ENCODE measurements at regions not wholly inside any gene's neighbourhood (a gene's known extent, or its start where the extent isn't known, plus 50 kb on each side); places are given as distances from the start of the nearest gene placed in this dataset.

GRCh38 chr13:40385858-40386180 is 280.6 kb downstream of the FOXO1 start (continued):
- TF ChIP-seq, protein P1, sequence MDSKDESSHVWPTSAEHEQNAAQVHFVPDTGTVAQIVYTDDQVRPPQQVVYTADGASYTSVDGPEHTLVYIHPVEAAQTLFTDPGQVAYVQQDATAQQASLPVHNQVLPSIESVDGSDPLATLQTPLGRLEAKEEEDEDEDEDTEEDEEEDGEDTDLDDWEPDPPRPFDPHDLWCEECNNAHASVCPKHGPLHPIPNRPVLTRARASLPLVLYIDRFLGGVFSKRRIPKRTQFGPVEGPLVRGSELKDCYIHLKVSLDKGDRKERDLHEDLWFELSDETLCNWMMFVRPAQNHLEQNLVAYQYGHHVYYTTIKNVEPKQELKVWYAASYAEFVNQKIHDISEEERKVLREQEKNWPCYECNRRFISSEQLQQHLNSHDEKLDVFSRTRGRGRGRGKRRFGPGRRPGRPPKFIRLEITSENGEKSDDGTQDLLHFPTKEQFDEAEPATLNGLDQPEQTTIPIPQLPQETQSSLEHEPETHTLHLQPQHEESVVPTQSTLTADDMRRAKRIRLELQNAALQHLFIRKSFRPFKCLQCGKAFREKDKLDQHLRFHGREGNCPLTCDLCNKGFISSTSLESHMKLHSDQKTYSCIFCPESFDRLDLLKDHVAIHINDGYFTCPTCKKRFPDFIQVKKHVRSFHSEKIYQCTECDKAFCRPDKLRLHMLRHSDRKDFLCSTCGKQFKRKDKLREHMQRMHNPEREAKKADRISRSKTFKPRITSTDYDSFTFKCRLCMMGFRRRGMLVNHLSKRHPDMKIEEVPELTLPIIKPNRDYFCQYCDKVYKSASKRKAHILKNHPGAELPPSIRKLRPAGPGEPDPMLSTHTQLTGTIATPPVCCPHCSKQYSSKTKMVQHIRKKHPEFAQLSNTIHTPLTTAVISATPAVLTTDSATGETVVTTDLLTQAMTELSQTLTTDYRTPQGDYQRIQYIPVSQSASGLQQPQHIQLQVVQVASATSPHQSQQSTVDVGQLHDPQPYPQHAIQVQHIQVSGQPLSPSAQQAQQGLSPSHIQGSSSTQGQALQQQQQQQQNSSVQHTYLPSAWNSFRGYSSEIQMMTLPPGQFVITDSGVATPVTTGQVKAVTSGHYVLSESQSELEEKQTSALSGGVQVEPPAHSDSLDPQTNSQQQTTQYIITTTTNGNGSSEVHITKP (tag by site-specific recombination; IDR thresholded peaks at IDR 0.05), result no peak
- no peak for TF ChIP-seq ZNF530 (tag by site-specific recombination; IDR thresholded peaks at IDR 0.05; ENCODE audit: low read depth)

- CTCF ChIA-PET, result no interaction called here
- Histone ChIP-seq H3K9me3 (ENCODE audit: control insufficient read depth, insufficient read depth, low read depth, low read length) (no peaks in the 10 kb centered on the region), H3K4me1 (ENCODE audit: control insufficient read depth, insufficient read depth, low read length) (no peaks in the 10 kb centered on the region), H3K36me3 (ENCODE audit: control insufficient read depth in 2 of 2, insufficient read depth in 1 of 2, low read length in 2 of 2) (no peaks in the 10 kb centered on the region), H3K4me3 (ENCODE audit: low read depth, low read length) (no peak overlapping the region), H3K27ac (ENCODE audit: extremely low read depth, low read depth, low read length) (no peak overlapping the region)
- TF ChIP-seq ZNF426 (tag by site-specific recombination; IDR thresholded peaks at IDR 0.05) (no peak), OVOL3 (tag by site-specific recombination; IDR thresholded peaks at IDR 0.05) (no peak), FEZF1 (tag by site-specific recombination; IDR thresholded peaks at IDR 0.05) (no peak), KLF1 (tag by site-specific recombination; IDR thresholded peaks at IDR 0.05) (no peak), ZNF362 (tag by site-specific recombination; IDR thresholded peaks at IDR 0.05) (no peak), ZNF544 (tag by site-specific recombination; IDR thresholded peaks at IDR 0.05) (no peak), MZF1 (tag by site-specific recombination; IDR thresholded peaks at IDR 0.05; ENCODE audit: borderline replicate concordance) (no peak), ZNF561 (tag by site-specific recombination; IDR thresholded peaks at IDR 0.05; ENCODE audit: borderline replicate concordance) (no peak), GLIS1 (tag by site-specific recombination; IDR thresholded peaks at IDR 0.05) (no peak), ZNF398 (tag by site-specific recombination; IDR thresholded peaks at IDR 0.05) (no peak), ZNF138 (tag by site-specific recombination; IDR thresholded peaks at IDR 0.05; ENCODE audit: borderline replicate concordance) (no peak)
- TF ChIP-seq, protein P2, sequence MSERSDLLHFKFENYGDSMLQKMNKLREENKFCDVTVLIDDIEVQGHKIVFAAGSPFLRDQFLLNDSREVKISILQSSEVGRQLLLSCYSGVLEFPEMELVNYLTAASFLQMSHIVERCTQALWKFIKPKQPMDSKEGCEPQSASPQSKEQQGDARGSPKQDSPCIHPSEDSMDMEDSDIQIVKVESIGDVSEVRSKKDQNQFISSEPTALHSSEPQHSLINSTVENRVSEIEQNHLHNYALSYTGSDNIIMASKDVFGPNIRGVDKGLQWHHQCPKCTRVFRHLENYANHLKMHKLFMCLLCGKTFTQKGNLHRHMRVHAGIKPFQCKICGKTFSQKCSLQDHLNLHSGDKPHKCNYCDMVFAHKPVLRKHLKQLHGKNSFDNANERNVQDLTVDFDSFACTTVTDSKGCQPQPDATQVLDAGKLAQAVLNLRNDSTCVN (tag by site-specific recombination; optimal IDR thresholded peaks at IDR 0.05), result no peak
- TF ChIP-seq, protein P3, sequence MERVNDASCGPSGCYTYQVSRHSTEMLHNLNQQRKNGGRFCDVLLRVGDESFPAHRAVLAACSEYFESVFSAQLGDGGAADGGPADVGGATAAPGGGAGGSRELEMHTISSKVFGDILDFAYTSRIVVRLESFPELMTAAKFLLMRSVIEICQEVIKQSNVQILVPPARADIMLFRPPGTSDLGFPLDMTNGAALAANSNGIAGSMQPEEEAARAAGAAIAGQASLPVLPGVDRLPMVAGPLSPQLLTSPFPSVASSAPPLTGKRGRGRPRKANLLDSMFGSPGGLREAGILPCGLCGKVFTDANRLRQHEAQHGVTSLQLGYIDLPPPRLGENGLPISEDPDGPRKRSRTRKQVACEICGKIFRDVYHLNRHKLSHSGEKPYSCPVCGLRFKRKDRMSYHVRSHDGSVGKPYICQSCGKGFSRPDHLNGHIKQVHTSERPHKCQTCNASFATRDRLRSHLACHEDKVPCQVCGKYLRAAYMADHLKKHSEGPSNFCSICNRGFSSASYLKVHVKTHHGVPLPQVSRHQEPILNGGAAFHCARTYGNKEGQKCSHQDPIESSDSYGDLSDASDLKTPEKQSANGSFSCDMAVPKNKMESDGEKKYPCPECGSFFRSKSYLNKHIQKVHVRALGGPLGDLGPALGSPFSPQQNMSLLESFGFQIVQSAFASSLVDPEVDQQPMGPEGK (tag by site-specific recombination; IDR thresholded peaks at IDR 0.05), result no peak
- POLR2A ChIA-PET, result no interaction called here
Observed at GRCh38 chr13:40386586-40386985, 279.9 kb downstream of the FOXO1 start.
